HepG2 (cell line): ENCODE measurements at regions not wholly inside any gene's neighbourhood (a gene's known extent, or its start where the extent isn't known, plus 50 kb on each side); places are given as distances from the start of the nearest gene placed in this dataset.

Source experiments
- ATAC-seq: fragments of 200-7000 bp; cut with Tn5 transposase; 3 replicates; pipeline ENCODE4 v1.9.1; 2020; ENCODE audit warnings: mild to moderate bottlenecking, moderate library complexity
- BruUV-seq: library from RNA; stranded (reverse); fragments of 400-500 nt; replicated peaks from 2 replicates; lab custom pipeline; 2021; lab: Mats Ljungman, UMichigan
- CTCF ChIA-PET: fragments of 300-600 bp; formaldehyde crosslinking; extraction: SDS; loops from one replicate; lab custom pipeline; 2021; ENCODE audit warnings: low total read pairs, inconsistent platforms, low intra/inter-chr PET ratio; lab: Yijun Ruan, JAX
- POLR2A ChIA-PET: fragments of 350-600 bp; sonication (Branson Sonifier 250); formaldehyde crosslinking; loops from one replicate; lab custom pipeline; 2020; ENCODE audit warnings: antibody characterized with exemption, inconsistent platforms; lab: Yijun Ruan, JAX
- DNase-seq: peaks from one replicate; pipeline ENCODE4 v3.0.0-alpha.2; 2015; ENCODE audit warnings: low spot score
- FAIRE-seq: peaks from 3 replicates; lab custom pipeline; 2011; peaks lifted over from hg19 to GRCh38; lab: Jason Lieb, UNC
- H2AFZ ChIP-seq: one replicate; pipeline ENCODE4 v1.6.1; 2011; ENCODE audit warnings: low read length, inconsistent platforms
- H3K27ac ChIP-seq: fragments of 300-600 bp; 3 replicates; pipeline ENCODE4 v1.8.0; 2011; ENCODE audit warnings: mixed run types, mild to moderate bottlenecking, mixed read lengths, low read length, inconsistent platforms; ENCODE audit not compliant: insufficient read depth; ENCODE audit errors: extremely low read length
- H3K27me3 ChIP-seq, 2 experiments: fragments of 200-600 bp in 1 of 2; 2 replicates in 1 of 2; 3 replicates in 1 of 2; pipeline versions ENCODE4 v1.6.0 to v1.8.0; 2011; ENCODE audit warnings: low read length in 2 of 2, mild to moderate bottlenecking in 2 of 2, moderate library complexity in 2 of 2, inconsistent platforms in 1 of 2; ENCODE audit not compliant: insufficient read depth in 2 of 2, control insufficient read depth in 1 of 2
- H3K36me3 ChIP-seq, 2 experiments: fragments of 200-600 bp in 1 of 2; replicated peaks in 1 of 2; 2 replicates in 1 of 2; 3 replicates in 1 of 2; pipeline versions ENCODE4 v1.5.1 to v1.8.0; 2011; ENCODE audit warnings: low read length in 2 of 2, inconsistent platforms in 1 of 2; ENCODE audit not compliant: insufficient read depth in 2 of 2, control insufficient read depth in 1 of 2
- H3K4me1 ChIP-seq: 2 replicates; pipeline ENCODE4 v1.5.1; 2012; ENCODE audit warnings: low read length, inconsistent platforms; ENCODE audit not compliant: insufficient read depth
- H3K4me2 ChIP-seq: 2 replicates; pipeline ENCODE4 v1.6.0; 2011; ENCODE audit warnings: low read depth, low read length, inconsistent platforms
- H3K4me3 ChIP-seq, 3 experiments: fragments of 200-600 bp in 1 of 3; sonication (generic), shearing (Covaris generic) in 1 of 3; replicated peaks in 1 of 3; 2 replicates each; pipeline ENCODE4 v1.5.1; 2011 to 2016; ENCODE audit warnings: low read length in 3 of 3, inconsistent platforms in 2 of 3, low read depth in 2 of 3, mild to moderate bottlenecking in 2 of 3, control low read depth in 1 of 3, mixed read lengths in 1 of 3; ENCODE audit not compliant: insufficient read depth in 1 of 3
- H3K79me2 ChIP-seq: one replicate; pipeline ENCODE4 v1.6.1; 2011; ENCODE audit warnings: low read length, inconsistent platforms; ENCODE audit not compliant: insufficient read depth
- H3K9ac ChIP-seq: 2 replicates; pipeline ENCODE4 v1.6.0; 2011; ENCODE audit warnings: mild to moderate bottlenecking, low read depth, low read length, inconsistent platforms; ENCODE audit not compliant: insufficient read depth
- H3K9me3 ChIP-seq: 2 replicates; pipeline ENCODE4 v1.5.1; 2012; ENCODE audit warnings: mild to moderate bottlenecking, low read length
- H4K20me1 ChIP-seq: 2 replicates; pipeline ENCODE4 v1.6.0; 2011; ENCODE audit warnings: inconsistent platforms, mild to moderate bottlenecking, low read length, moderate library complexity; ENCODE audit not compliant: insufficient read depth
- ARHGAP35 ChIP-seq: sonication (generic); formaldehyde crosslinking; IDR thresholded peaks from 2 replicates; pipeline ENCODE4 v1.9.0; 2022; ENCODE audit warnings: mild to moderate bottlenecking, inconsistent platforms, moderate library complexity, missing genetic modification reagents, borderline replicate concordance
- IKZF4 ChIP-seq: sonication (generic); formaldehyde crosslinking; IDR thresholded peaks from 2 replicates; pipeline ENCODE4 v1.5.1; 2020; ENCODE audit warnings: borderline replicate concordance, mild to moderate bottlenecking, low read depth, missing genetic modification reagents; ENCODE audit errors: not compliant biosample characterization
- MEIS1 ChIP-seq: sonication (generic); formaldehyde crosslinking; IDR thresholded peaks from 2 replicates; pipeline ENCODE4 v1.9.0; 2021; ENCODE audit warnings: mild to moderate bottlenecking, missing genetic modification reagents, moderate library complexity, borderline replicate concordance
- NFYC ChIP-seq: IDR thresholded peaks from 2 replicates; pipeline ENCODE4 v1.6.1; 2016; ENCODE audit warnings: missing genetic modification reagents, missing compliant biosample characterization
- RBM22 ChIP-seq: fragments of 200-400 bp; formaldehyde crosslinking; optimal IDR thresholded peaks from 2 replicates; pipeline ENCODE3; 2017; ENCODE audit warnings: mild to moderate bottlenecking, low read length, moderate library complexity
- SP2 ChIP-seq: sonication (generic); formaldehyde crosslinking; IDR thresholded peaks from 2 replicates; pipeline ENCODE4 v1.5.1; 2020; ENCODE audit warnings: mild to moderate bottlenecking, missing genetic modification reagents
- SRSF9 ChIP-seq: fragments of 200-400 bp; formaldehyde crosslinking; IDR thresholded peaks from 2 replicates; pipeline ENCODE4 v1.6.1; 2018; ENCODE audit warnings: borderline replicate concordance, mild to moderate bottlenecking, low read depth, low read length; ENCODE audit not compliant: insufficient read depth, poor library complexity, severe bottlenecking
- STAG1 ChIP-seq: sonication (generic); formaldehyde crosslinking; IDR thresholded peaks from 2 replicates; pipeline ENCODE4 v1.4.0; 2020; ENCODE audit warnings: missing genetic modification reagents
- TBL1XR1 ChIP-seq: fragments of 150-350 bp; IDR thresholded peaks from 2 replicates; pipeline ENCODE4 v1.6.1; 2014; ENCODE audit warnings: borderline replicate concordance, low read length; ENCODE audit not compliant: partially characterized antibody
- TBP ChIP-seq: sonication (generic); formaldehyde crosslinking; IDR thresholded peaks from 2 replicates; pipeline ENCODE4 v1.5.0; 2020; ENCODE audit warnings: missing genetic modification reagents
- WIZ ChIP-seq: sonication (generic); formaldehyde crosslinking; IDR thresholded peaks from 2 replicates; pipeline ENCODE4 v1.5.1; 2020; ENCODE audit warnings: mild to moderate bottlenecking, missing genetic modification reagents
- YY1 ChIP-seq: IDR thresholded peaks from 2 replicates; pipeline ENCODE4 v1.6.1; 2011; ENCODE audit warnings: low read length, low read depth, moderate library complexity, mild to moderate bottlenecking; ENCODE audit not compliant: insufficient read depth, insufficient replicate concordance
- ZC3H4 ChIP-seq: sonication (generic); formaldehyde crosslinking; IDR thresholded peaks from 2 replicates; pipeline ENCODE4 v1.4.0; 2020; ENCODE audit warnings: missing genetic modification reagents, borderline replicate concordance
- ZFP41 ChIP-seq: sonication (generic); formaldehyde crosslinking; IDR thresholded peaks from 2 replicates; pipeline ENCODE4 v1.4.0; 2020; ENCODE audit warnings: mild to moderate bottlenecking, missing genetic modification reagents, borderline replicate concordance
- ZNF382 ChIP-seq: sonication (generic); formaldehyde crosslinking; IDR thresholded peaks from 2 replicates; pipeline ENCODE4 v1.5.0; 2020; ENCODE audit warnings: missing genetic modification reagents, mild to moderate bottlenecking, borderline replicate concordance
- ZNF431 ChIP-seq: sonication (generic); formaldehyde crosslinking; IDR thresholded peaks from 2 replicates; pipeline ENCODE4 v1.9.0; 2022; ENCODE audit warnings: missing genetic modification reagents, low read depth, mild to moderate bottlenecking, borderline replicate concordance
- ZZZ3 ChIP-seq: sonication (generic); formaldehyde crosslinking; IDR thresholded peaks from 2 replicates; pipeline ENCODE4 v1.4.0; 2020; ENCODE audit warnings: missing genetic modification reagents, mild to moderate bottlenecking, borderline replicate concordance
- WGBS: methylation state at CpG from one replicate; pipeline ENCODE4 v1.1.6; 2017; ENCODE audit warnings: low lambda C conversion rate; 5-methylcytosine and 5-hydroxymethylcytosine counted together
- in situ Hi-C: cut with HindIII; loops from 2 replicates; pipeline ENCODE4 v1.10.0; 2017; ENCODE audit warnings: low pct_unique_long_range_greater_than_20kb; ENCODE audit not compliant: extremely low pct_ligation_motif_present
- intact Hi-C: fragments of 100-400 bp; cut with micrococcal nuclease; formaldehyde crosslinking; loops from one replicate; pipeline ENCODE4 v1.10.0; 2022; ENCODE audit not compliant: unreplicated experiment
- TF ChIP-seq, protein P1 (sequence below): sonication (generic); formaldehyde crosslinking; IDR thresholded peaks from 2 replicates; pipeline ENCODE4 v1.4.0; 2020; ENCODE audit warnings: mild to moderate bottlenecking, low read depth, missing genetic modification reagents
- TF ChIP-seq, protein P2 (sequence below): sonication (generic); formaldehyde crosslinking; IDR thresholded peaks from 2 replicates; pipeline ENCODE4 v1.4.0; 2020; ENCODE audit warnings: missing genetic modification reagents; ENCODE audit errors: not compliant biosample characterization
- TF ChIP-seq, protein P3 (sequence below): sonication (generic); formaldehyde crosslinking; IDR thresholded peaks from 2 replicates; pipeline ENCODE4 v1.5.0; 2020; ENCODE audit warnings: mild to moderate bottlenecking, missing genetic modification reagents
- TF ChIP-seq, protein P4 (sequence below): IDR thresholded peaks from 2 replicates; pipeline ENCODE4 v1.6.1; 2012; ENCODE audit warnings: low read depth, low read length, improper control_type of control experiment

DNA sequence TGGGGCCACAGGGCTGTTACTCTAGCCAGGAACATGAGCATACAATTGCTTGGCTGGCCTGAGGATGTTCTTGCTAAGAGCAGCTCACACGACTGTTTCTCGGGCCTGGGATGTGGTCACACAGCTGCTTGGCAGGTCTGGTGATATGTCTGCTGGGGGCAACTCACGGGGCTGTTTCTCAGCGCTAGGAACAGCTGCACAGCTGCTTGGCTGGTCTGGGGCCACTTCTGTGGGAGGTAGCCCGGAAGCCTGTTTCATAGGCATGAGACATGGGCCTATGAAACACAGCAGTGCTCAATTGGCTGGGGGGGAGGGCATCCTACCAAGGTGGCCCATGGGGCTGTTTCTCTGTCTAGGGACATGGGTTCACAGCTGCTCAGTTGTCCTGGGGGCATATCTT is 73.4 kb upstream of the DDHD1 start (continued):
- TF ChIP-seq, protein P1, sequence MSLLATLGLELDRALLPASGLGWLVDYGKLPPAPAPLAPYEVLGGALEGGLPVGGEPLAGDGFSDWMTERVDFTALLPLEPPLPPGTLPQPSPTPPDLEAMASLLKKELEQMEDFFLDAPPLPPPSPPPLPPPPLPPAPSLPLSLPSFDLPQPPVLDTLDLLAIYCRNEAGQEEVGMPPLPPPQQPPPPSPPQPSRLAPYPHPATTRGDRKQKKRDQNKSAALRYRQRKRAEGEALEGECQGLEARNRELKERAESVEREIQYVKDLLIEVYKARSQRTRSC (CRISPR knock-in tag): no peak
- TF ChIP-seq, protein P2, sequence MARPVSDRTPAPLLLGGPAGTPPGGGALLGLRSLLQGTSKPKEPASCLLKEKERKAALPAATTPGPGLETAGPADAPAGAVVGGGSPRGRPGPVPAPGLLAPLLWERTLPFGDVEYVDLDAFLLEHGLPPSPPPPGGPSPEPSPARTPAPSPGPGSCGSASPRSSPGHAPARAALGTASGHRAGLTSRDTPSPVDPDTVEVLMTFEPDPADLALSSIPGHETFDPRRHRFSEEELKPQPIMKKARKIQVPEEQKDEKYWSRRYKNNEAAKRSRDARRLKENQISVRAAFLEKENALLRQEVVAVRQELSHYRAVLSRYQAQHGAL (CRISPR knock-in tag): no peak
- TF ChIP-seq SP2 (CRISPR knock-in tag): no peak
- TF ChIP-seq NFYC: no peak
- TF ChIP-seq ZNF431 (CRISPR knock-in tag): no peak
- TF ChIP-seq IKZF4: no peak
- no peak for TF ChIP-seq MEIS1 (CRISPR knock-in tag)

DNA sequence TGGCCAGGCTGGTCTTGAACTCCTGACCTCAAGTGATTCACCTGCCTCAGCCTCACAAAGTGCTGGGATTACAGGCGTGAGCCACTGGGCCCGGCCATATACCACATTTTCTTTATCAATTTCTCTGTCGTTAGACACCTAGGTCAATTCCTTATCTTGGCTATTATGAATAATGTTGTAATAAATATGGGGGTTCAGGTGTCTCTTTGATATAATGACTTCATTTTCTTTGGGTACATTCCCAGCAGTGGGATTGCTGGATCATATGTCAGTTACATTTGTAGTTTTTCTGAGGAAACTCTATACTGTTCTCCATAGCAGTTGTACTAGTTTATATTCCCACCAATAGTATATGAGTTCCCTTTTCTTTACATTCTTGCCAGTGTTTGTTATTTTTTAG is 67.8 kb upstream of the DDHD1 start:
- CTCF ChIA-PET: no interaction called here
- intact Hi-C loops (no loop called here), in situ Hi-C loops (no loop called here)
- no peaks in the 10 kb centered on the region for H3K9me3 ChIP-seq
- H4K20me1 ChIP-seq: no peaks in the 10 kb centered on the region
- H3K27me3 ChIP-seq: no peaks in the 10 kb centered on the region
- no peak overlapping the region for H3K27ac ChIP-seq
- FAIRE-seq (no peak), DNase-seq (no peak), ATAC-seq (no peak)
- H3K36me3 ChIP-seq: no peaks in the 10 kb centered on the region
- H3K79me2 ChIP-seq: no peaks in the 10 kb centered on the region
- H3K9ac ChIP-seq: no peak overlapping the region
- H3K4me1 ChIP-seq: peaks cover 5% of the 10 kb centered on the region; the same call in 1 of the 2 replicates
- WGBS: 66% methylated on average over 3 of the region's 3 CpGs
- BruUV-seq: no TSS peak
- no peak overlapping the region for H3K4me3 ChIP-seq
- no peak overlapping the region for H3K4me2 ChIP-seq
- POLR2A ChIA-PET: no interaction called here
- no peak overlapping the region for H2AFZ ChIP-seq
- no peak for TF ChIP-seq ARHGAP35 (CRISPR knock-in tag)
- no peak for TF ChIP-seq WIZ (CRISPR knock-in tag)
- no peak for TF ChIP-seq ZNF382 (CRISPR knock-in tag)
- no peak for TF ChIP-seq ZFP41 (CRISPR knock-in tag)
- TF ChIP-seq TBL1XR1: no peak
- TF ChIP-seq YY1: no peak
- TF ChIP-seq ZZZ3 (CRISPR knock-in tag): no peak
- no peak for TF ChIP-seq ZC3H4 (CRISPR knock-in tag)
- no peak for TF ChIP-seq SRSF9
- no peak for TF ChIP-seq TBP (CRISPR knock-in tag)
- TF ChIP-seq, protein P3, sequence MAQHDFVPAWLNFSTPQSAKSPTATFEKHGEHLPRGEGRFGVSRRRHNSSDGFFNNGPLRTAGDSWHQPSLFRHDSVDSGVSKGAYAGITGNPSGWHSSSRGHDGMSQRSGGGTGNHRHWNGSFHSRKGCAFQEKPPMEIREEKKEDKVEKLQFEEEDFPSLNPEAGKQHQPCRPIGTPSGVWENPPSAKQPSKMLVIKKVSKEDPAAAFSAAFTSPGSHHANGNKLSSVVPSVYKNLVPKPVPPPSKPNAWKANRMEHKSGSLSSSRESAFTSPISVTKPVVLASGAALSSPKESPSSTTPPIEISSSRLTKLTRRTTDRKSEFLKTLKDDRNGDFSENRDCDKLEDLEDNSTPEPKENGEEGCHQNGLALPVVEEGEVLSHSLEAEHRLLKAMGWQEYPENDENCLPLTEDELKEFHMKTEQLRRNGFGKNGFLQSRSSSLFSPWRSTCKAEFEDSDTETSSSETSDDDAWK (CRISPR knock-in tag): no peak
- TF ChIP-seq STAG1 (CRISPR knock-in tag): no peak
- no peak for TF ChIP-seq RBM22
- TF ChIP-seq, protein P4, sequence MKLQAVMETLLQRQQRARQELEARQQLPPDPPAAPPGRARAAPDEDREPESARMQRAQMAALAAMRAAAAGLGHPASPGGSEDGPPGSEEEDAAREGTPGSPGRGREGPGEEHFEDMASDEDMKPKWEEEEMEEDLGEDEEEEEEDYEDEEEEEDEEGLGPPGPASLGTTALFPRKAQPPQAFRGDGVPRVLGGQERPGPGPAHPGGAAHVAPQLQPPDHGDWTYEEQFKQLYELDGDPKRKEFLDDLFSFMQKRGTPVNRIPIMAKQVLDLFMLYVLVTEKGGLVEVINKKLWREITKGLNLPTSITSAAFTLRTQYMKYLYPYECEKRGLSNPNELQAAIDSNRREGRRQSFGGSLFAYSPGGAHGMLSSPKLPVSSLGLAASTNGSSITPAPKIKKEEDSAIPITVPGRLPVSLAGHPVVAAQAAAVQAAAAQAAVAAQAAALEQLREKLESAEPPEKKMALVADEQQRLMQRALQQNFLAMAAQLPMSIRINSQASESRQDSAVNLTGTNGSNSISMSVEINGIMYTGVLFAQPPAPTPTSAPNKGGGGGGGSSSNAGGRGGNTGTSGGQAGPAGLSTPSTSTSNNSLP: no peak
